GM20000 (cell line): ENCODE measurements at regions not wholly inside any gene's neighbourhood (a gene's known extent, or its start where the extent isn't known, plus 50 kb on each side); places are given as distances from the start of the nearest gene placed in this dataset.

Experiments
- DNase-seq: peaks from one replicate; pipeline ENCODE4 v3.0.0; 2012; ENCODE audit warnings: low spot score
- TF ChIP-seq, protein P1 (sequence below): IDR thresholded peaks from 2 replicates; pipeline ENCODE4 v1.5.1; 2012; ENCODE audit warnings: mild to moderate bottlenecking, control low read depth; ENCODE audit errors: extremely low read depth, missing control alignments

DNA sequence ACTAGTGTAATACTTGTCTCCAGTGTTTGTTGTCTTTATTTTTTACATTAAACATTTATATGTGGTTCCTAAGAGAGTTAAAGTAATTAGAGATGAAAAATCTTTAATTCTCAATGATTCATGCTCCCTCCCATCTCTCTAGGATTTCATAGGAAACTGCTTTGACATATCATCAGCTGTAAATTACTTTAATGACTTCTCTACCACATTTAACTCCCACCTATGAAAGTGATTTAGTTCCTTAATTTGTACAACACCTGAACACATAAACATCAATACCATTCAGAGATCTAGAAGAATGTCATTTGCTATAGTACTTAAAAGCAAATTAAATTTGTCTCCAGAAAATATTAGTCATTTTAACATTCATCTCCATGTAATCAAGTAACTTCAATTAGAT is 524.2 kb upstream of the CHAC2 start:
- no peak for DNase-seq
- TF ChIP-seq, protein P1, sequence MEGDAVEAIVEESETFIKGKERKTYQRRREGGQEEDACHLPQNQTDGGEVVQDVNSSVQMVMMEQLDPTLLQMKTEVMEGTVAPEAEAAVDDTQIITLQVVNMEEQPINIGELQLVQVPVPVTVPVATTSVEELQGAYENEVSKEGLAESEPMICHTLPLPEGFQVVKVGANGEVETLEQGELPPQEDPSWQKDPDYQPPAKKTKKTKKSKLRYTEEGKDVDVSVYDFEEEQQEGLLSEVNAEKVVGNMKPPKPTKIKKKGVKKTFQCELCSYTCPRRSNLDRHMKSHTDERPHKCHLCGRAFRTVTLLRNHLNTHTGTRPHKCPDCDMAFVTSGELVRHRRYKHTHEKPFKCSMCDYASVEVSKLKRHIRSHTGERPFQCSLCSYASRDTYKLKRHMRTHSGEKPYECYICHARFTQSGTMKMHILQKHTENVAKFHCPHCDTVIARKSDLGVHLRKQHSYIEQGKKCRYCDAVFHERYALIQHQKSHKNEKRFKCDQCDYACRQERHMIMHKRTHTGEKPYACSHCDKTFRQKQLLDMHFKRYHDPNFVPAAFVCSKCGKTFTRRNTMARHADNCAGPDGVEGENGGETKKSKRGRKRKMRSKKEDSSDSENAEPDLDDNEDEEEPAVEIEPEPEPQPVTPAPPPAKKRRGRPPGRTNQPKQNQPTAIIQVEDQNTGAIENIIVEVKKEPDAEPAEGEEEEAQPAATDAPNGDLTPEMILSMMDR: no peak

DNA sequence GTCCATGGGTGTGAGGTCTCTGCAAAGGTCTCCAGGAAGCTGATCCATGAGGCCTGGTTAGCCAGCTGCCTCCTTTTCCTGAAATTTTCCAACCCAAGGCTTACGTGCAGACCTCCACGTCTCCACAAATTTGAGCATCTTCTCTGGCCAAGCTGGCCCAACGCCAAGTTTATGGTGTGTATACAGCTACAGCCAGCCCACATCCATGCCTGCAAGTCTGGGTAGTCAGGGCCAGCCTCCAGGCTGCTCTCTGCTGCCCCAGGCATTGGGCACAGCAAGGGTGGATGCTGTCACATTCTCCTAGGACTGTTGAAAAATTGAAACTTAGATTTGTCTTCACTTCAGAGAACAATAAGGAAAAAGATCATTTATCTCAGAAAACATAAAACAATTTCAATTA is 525.5 kb upstream of the CHAC2 start:
- TF ChIP-seq, protein P1: no peak
- DNase-seq: no peak

DNA sequence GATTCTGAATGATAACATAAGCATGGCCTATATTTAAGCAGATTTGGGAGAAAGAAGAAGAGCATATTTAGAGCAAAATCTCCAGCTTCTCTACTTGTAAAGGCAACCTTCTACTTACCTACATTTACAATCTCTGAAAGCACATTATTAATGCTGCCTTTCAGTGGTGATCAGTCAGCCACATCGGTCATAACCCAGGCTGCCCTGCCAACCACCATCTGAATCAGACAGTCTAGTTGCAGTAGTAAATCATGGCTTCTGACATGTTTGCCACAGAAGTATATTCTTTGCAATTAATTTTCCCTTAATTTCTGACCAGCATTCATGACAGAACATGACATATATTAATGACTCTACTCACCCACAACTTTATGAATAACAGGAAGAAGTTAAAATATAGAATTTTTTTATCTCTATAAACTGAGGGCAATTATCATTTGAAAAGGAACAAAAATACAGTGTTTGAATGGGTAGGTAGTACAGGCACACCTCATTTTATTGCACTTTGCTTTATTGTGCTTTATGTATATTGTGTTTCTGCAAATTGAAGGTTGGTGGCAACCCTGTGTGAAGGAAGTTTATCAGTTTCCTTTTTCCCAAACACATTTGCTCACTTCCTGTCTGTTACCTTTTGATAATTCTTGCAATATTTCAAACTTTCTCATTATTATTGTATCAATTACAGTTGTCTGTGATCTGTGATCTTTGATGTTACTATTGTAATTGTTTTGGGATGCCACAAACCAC is 531.6 kb upstream of the CHAC2 start:
- DNase-seq: no peak
- TF ChIP-seq, protein P1: no peak

DNA sequence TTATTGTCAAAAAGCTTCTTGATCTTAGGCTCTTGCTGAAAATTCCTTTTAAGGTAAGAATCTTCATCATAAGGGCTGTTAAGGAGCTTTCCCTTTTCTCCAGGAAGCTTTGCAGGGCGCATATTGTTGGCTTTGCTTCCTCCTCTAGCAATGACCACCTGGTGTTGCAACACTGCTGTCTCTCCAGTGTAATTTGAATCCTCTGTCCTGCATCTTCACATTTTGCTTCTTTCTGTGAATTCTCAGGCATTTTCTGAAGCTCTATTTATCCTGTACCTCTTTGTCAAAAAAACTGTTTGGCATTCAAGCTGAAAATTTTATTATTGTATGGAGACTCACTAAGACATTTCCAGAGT is 533.1 kb upstream of the CHAC2 start:
- DNase-seq: no peak

DNA sequence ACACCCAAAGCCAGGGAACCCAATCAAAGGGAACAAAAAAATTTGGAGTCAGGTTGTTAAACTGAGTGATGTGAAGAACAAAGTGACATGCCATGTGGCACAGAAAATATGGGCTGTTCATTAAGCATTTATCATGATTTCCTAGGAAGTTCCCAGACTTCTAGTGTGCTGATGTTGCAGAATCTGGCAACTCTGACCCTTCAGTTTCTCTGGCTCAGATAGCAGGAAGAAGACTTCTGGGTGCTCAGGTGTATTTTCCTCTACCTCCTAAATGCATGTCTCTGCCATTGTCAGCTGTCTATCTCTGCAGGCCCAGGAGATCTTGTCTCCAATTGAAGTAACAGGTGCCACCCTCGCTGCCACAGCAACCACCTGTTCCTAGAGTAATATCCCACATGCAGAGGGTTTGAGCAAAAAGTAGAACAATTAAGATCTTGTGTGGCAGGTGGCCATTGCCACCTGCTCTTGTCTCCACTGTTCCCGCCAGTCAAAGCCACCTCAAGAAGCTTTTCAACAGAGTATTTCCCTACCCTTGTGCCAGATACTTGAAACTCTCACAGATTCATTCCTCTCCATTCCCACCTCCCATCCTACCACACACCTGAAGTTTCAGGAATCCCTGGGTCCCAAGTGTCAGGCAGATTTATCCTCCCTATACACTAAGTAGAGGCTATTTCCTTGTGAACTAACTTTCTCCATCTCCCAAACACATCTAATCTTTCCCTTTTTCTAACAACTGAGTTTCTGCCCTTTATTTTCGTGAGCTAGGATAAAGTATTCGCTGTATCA is 533.7 kb upstream of the CHAC2 start:
- TF ChIP-seq, protein P1: no peak
- no peak for DNase-seq

More for the DNA sequence above, 533.1 kb upstream of the CHAC2 start:
- TF ChIP-seq, protein P1: no peak

DNA sequence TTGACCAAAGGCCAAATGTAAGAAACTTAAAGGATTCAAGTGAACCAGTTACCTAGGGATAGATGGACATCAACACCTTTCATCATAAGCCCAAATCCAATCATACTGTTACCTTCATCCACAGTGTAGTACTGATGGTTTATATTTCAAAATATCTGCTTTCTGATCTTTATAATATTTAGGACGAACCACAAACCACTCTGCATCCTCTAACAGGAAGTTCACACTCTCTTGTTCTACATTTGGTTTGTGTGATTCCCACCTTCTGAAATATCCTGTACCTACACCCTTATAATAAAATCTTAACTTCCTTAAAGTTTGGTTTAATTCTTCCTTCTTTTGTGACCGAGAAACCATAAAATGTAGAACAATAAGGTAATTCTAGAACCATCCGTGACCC is 535.7 kb upstream of the CHAC2 start:
- no peak for DNase-seq
- TF ChIP-seq, protein P1: no peak

DNA sequence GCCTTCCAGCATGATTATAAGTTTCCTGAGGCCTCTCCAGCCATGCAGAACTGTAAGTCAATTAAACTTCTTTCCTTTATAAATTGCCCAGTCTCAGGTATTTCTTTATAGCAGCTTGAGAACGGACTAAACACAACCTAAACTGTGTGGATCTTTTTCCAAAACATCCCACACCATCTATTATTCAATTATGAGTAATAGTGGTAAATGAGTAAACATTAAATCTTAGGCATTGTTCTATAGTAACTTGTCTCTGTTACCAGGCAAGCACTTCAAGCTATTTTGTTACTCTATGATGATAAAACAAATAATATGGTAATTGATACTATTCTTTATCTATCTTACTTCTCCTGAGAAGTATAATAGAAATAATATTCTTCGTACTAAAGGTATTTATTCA is 536.9 kb upstream of the CHAC2 start:
- no peak for DNase-seq
- TF ChIP-seq, protein P1: no peak
